ENCODE measurements at regions not wholly inside any gene's neighbourhood (a gene's known extent, or its start where the extent isn't known, plus 50 kb on each side); places are given as distances from the start of the nearest gene placed in this dataset.

- no peaks in the 10 kb centered on the region for H3K36me3 ChIP-seq
- no peak overlapping the region for H3K27ac ChIP-seq
- H3K4me3 ChIP-seq: no peak overlapping the region
- TF ChIP-seq CTCF (IDR thresholded peaks at IDR 0.05): no peak
- H3K4me1 ChIP-seq: no peaks in the 10 kb centered on the region
- H3K27me3 ChIP-seq (ENCODE audit: low read depth): no peaks in the 10 kb centered on the region
- DNase-seq: no peak
- ATAC-seq: no peak
- intact Hi-C loops (cut with DNase I): no loop called here
- no peaks in the 10 kb centered on the region for H3K9me3 ChIP-seq
Measured at GRCh38 chr13:87944038-87944437, 272.9 kb downstream of the SLITRK5 start.

- ATAC-seq (no peak), DNase-seq (no peak)
- Histone ChIP-seq H3K4me3 (no peak overlapping the region), H3K27me3 (ENCODE audit: low read depth) (no peaks in the 10 kb centered on the region), H3K27ac (no peak overlapping the region), H3K36me3 (no peaks in the 10 kb centered on the region), H3K9me3 (no peaks in the 10 kb centered on the region), H3K4me1 (no peaks in the 10 kb centered on the region)
- TF ChIP-seq CTCF (IDR thresholded peaks at IDR 0.05): no peak
- intact Hi-C loops (cut with DNase I): no loop called here
Measured at GRCh38 chr13:87952377-87952776, 281.2 kb downstream of the SLITRK5 start.

GRCh38 chr13:87953381-87953780, 282.2 kb downstream of the SLITRK5 start:
- no peak overlapping the region for H3K27ac ChIP-seq
- intact Hi-C loops (cut with DNase I): no loop called here
- ATAC-seq (no peak), DNase-seq (no peak)
- H3K36me3 ChIP-seq: no peaks in the 10 kb centered on the region
- no peak for TF ChIP-seq CTCF (IDR thresholded peaks at IDR 0.05)
- H3K4me1 ChIP-seq: no peaks in the 10 kb centered on the region
- H3K9me3 ChIP-seq: no peaks in the 10 kb centered on the region
- H3K27me3 ChIP-seq (ENCODE audit: low read depth): no peaks in the 10 kb centered on the region
- H3K4me3 ChIP-seq: no peak overlapping the region

GRCh38 chr13:87954091-87954490, 282.9 kb downstream of the SLITRK5 start:
- intact Hi-C loops (cut with DNase I): no loop called here
- Histone ChIP-seq H3K9me3 (no peaks in the 10 kb centered on the region), H3K36me3 (no peaks in the 10 kb centered on the region), H3K27me3 (ENCODE audit: low read depth) (no peaks in the 10 kb centered on the region), H3K4me1 (no peaks in the 10 kb centered on the region), H3K27ac (no peak overlapping the region), H3K4me3 (no peak overlapping the region)
- no peak for ATAC-seq
- no peak for DNase-seq
- TF ChIP-seq CTCF (IDR thresholded peaks at IDR 0.05): no peak

GRCh38 chr13:87961546-87961945, 290.4 kb downstream of the SLITRK5 start:
- intact Hi-C loops (cut with DNase I): no loop called here
- no peak for ATAC-seq
- no peak for DNase-seq
- H3K36me3 ChIP-seq: no peaks in the 10 kb centered on the region
- no peaks in the 10 kb centered on the region for H3K27me3 ChIP-seq (ENCODE audit: low read depth)
- H3K4me1 ChIP-seq: no peaks in the 10 kb centered on the region
- H3K9me3 ChIP-seq: no peaks in the 10 kb centered on the region
- no peak overlapping the region for H3K4me3 ChIP-seq
- H3K27ac ChIP-seq: no peak overlapping the region
- TF ChIP-seq CTCF (IDR thresholded peaks at IDR 0.05): no peak

- Histone ChIP-seq H3K36me3 (no peaks in the 10 kb centered on the region), H3K27me3 (ENCODE audit: low read depth) (no peaks in the 10 kb centered on the region), H3K27ac (no peak overlapping the region), H3K4me3 (no peak overlapping the region), H3K9me3 (peaks cover 4% of the 10 kb centered on the region), H3K4me1 (no peaks in the 10 kb centered on the region)
- DNase-seq (no peak), ATAC-seq (no peak)
- no peak for TF ChIP-seq CTCF (IDR thresholded peaks at IDR 0.05)
- intact Hi-C loops (cut with DNase I): no loop called here
Measured at GRCh38 chr13:87972568-87972967, 301.4 kb downstream of the SLITRK5 start.

All from lower lobe of right lung (tissue), 2 donors.